ENCODE measurements at regions not wholly inside any gene's neighbourhood (a gene's known extent, or its start where the extent isn't known, plus 50 kb on each side); places are given as distances from the start of the nearest gene placed in this dataset.

DNA sequence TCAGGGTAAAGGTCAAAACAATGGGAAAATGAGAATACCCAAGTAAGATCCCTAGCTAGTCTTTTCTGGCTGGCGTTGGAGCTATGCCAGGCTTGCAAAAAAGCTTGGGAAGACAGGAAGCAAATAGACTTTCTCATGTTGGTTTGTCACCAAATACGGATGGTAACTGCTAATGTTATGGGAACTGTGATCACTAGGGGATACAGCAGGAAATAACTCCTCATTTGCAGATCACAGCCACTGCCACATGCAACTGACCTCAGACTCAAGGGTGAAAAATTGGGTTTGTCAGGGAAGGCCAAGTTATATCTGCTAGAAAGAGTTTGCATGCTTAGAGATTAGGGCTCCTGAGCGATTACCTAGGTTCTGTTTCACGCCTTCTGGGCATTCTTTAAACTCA lies 162.9 kb downstream of the NHLRC3 start:
- no peak for TF ChIP-seq CTCF (IDR thresholded peaks at IDR 0.05; ENCODE audit: insufficient read depth in 1 of 2, low read depth in 1 of 2, low read length in 1 of 2, severe bottlenecking in 1 of 2, unreplicated experiment in 1 of 2)
- BruUV-seq (replicated peaks), result no TSS peak
- Histone ChIP-seq H3K9me3 (no peaks in the 10 kb centered on the region), H3K36me3 (ENCODE audit: control insufficient read depth, insufficient read depth, low read length) (no peaks in the 10 kb centered on the region), H3K27me3 (replicated peaks; ENCODE audit: control insufficient read depth, insufficient read depth, low read length) (no peaks in the 10 kb centered on the region), H3K4me1 (no peaks in the 10 kb centered on the region), H3K4me3 (ENCODE audit: low read depth, low read length) (no peak overlapping the region)
- Mint-ChIP-seq H3K4me3 (ENCODE audit: unreplicated experiment) (no peak overlapping the region), H3K27me3 (ENCODE audit: insufficient read depth, unreplicated experiment) (peaks cover 9% of the 10 kb centered on the region), H3K9me3 (ENCODE audit: unreplicated experiment) (no peaks in the 10 kb centered on the region), H3K4me1 (ENCODE audit: low read depth, unreplicated experiment) (no peaks in the 10 kb centered on the region), H3K36me3 (ENCODE audit: insufficient read depth, unreplicated experiment) (no peaks in the 10 kb centered on the region), H3K27ac (ENCODE audit: unreplicated experiment) (no peak overlapping the region)
- ChIA-PET CTCF (no interaction called here), POLR2A (no interaction called here)
- intact Hi-C loops (cut with micrococcal nuclease; ENCODE audit: unreplicated experiment), result no loop called here
- DNase-seq, result no peak

- H3K9me3 ChIP-seq, result no peaks in the 10 kb centered on the region
- Mint-ChIP-seq H3K27ac (ENCODE audit: unreplicated experiment) (no peak overlapping the region), H3K9me3 (ENCODE audit: unreplicated experiment) (no peaks in the 10 kb centered on the region), H3K36me3 (ENCODE audit: insufficient read depth, unreplicated experiment) (no peaks in the 10 kb centered on the region), H3K27me3 (ENCODE audit: insufficient read depth, unreplicated experiment) (peaks cover 9% of the 10 kb centered on the region), H3K4me1 (ENCODE audit: low read depth, unreplicated experiment) (no peaks in the 10 kb centered on the region), H3K4me3 (ENCODE audit: unreplicated experiment) (no peak overlapping the region)
- CTCF ChIA-PET, result no interaction called here
- DNase-seq, result no peak
- no peaks in the 10 kb centered on the region for H3K27me3 ChIP-seq (replicated peaks; ENCODE audit: control insufficient read depth, insufficient read depth, low read length)
- no peak overlapping the region for H3K4me3 ChIP-seq (ENCODE audit: low read depth, low read length)
- intact Hi-C loops (cut with micrococcal nuclease; ENCODE audit: unreplicated experiment), result no loop called here
- no peak for TF ChIP-seq CTCF (IDR thresholded peaks at IDR 0.05; ENCODE audit: insufficient read depth in 1 of 2, low read depth in 1 of 2, low read length in 1 of 2, severe bottlenecking in 1 of 2, unreplicated experiment in 1 of 2)
- H3K36me3 ChIP-seq (ENCODE audit: control insufficient read depth, insufficient read depth, low read length), result no peaks in the 10 kb centered on the region
- no peaks in the 10 kb centered on the region for H3K4me1 ChIP-seq
- POLR2A ChIA-PET, result no interaction called here
- no TSS peak for BruUV-seq (replicated peaks)
Observed at GRCh38 chr13:39202746-39203145, 164.5 kb downstream of the NHLRC3 start.

DNA sequence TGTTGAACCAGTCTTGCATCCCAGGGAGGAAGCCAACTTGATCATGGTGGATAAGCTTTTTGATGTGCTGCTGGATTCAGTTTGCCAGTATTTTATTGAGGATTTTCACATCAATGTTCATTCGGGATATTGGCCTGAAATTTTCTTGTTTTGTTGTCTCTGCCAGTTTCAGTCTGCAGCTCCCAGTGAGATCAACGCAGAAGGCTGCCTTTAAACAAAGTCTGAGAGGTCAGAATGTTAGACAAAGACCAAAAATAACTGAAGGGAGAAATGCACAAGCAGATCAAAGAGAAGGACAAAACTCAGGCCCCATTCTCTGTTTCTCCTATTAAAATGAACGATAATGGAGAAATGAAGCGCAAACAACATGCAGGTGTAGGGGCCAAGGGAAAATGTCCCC lies 170.4 kb downstream of the NHLRC3 start:
- no peaks in the 10 kb centered on the region for H3K4me1 ChIP-seq
- Mint-ChIP-seq H3K4me1 (ENCODE audit: low read depth, unreplicated experiment) (no peaks in the 10 kb centered on the region), H3K27me3 (ENCODE audit: insufficient read depth, unreplicated experiment) (peaks cover 7% of the 10 kb centered on the region), H3K4me3 (ENCODE audit: unreplicated experiment) (no peak overlapping the region), H3K36me3 (ENCODE audit: insufficient read depth, unreplicated experiment) (no peaks in the 10 kb centered on the region), H3K27ac (ENCODE audit: unreplicated experiment) (no peak overlapping the region), H3K9me3 (ENCODE audit: unreplicated experiment) (no peaks in the 10 kb centered on the region)
- H3K27me3 ChIP-seq (replicated peaks; ENCODE audit: control insufficient read depth, insufficient read depth, low read length), result no peaks in the 10 kb centered on the region
- no peak overlapping the region for H3K4me3 ChIP-seq (ENCODE audit: low read depth, low read length)
- intact Hi-C loops (cut with micrococcal nuclease; ENCODE audit: unreplicated experiment), result no loop called here
- ChIA-PET POLR2A (no interaction called here), CTCF (no interaction called here)
- BruUV-seq (replicated peaks), result no TSS peak
- no peak for DNase-seq
- H3K9me3 ChIP-seq, result no peaks in the 10 kb centered on the region
- TF ChIP-seq CTCF (IDR thresholded peaks at IDR 0.05; ENCODE audit: insufficient read depth in 1 of 2, low read depth in 1 of 2, low read length in 1 of 2, severe bottlenecking in 1 of 2, unreplicated experiment in 1 of 2), result no peak
- H3K36me3 ChIP-seq (ENCODE audit: control insufficient read depth, insufficient read depth, low read length), result no peaks in the 10 kb centered on the region

Data from Caco-2 (cell line).